ENCODE measurements at regions not wholly inside any gene's neighbourhood (a gene's known extent, or its start where the extent isn't known, plus 50 kb on each side); places are given as distances from the start of the nearest gene placed in this dataset.
A peak's percentile ranks its signal among the peaks of the same experiment; 100 is the strongest.
"Not testable (repeated sequence)": the region's sequence is repeated elsewhere in the genome, so short reads cannot be mapped to it uniquely, and the experiment has no call there.

DNA sequence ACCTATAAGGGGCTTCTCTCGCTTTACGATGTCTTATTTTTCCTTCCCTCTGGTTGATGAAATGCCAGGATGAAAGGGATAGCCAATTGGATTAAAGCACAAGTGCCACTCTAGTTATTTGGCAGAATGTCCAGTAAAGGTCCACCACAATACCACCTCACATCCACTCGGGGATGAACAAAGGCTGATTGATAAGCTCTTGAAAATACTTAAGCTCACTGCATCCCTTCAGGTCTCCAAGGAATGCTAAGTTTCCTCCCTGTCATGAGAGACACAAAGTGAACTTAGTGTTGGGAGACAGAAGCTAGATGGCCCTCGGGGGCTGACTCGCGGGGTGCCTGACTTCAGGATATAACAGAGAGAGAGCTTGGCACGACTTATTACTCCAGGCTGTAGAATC lies 185.9 kb upstream of the ZNF644 start:
- DNase-seq (ENCODE audit: low read depth in 2 of 2) = not testable (repeated sequence)

DNA sequence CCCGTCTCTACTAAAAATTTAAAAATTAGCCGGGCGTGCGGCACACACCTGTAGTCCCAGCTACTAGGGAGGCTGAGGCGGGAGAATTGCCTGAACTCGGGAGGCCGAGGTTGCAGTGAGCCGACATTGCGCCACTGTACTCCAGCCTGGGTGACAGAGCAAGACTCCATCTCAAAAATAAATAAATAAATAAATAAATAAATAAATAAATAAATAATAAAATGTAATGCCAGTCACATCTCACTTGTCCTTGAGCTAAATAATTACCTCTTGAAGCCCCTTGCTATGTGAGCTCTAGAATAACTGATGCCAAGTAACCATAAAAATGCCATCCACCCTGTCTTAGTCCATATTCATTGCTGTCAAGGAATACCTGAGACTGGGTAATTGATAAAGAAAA lies 182.3 kb upstream of the ZNF644 start:
- not testable (repeated sequence) for DNase-seq (ENCODE audit: low read depth in 2 of 2)

DNA sequence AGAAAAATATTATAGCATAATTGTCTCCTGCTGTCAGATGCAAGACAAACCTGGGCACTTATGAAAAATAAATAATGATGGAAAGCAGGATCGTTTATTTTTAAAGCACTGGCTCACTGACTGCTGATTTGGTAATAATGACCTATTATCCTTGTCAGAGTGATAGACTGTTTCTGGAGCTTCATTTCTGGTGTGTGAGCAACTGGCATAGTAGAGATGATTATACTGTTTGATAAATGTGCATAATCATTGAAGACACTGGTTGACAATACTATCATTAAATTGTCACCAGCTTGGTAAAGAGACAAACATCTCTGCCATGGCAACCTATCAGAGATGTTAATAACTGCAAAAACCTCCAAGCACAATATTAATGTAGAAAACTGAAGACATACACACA lies 179.9 kb upstream of the ZNF644 start:
- no peak for DNase-seq (ENCODE audit: low read depth in 2 of 2)

DNA sequence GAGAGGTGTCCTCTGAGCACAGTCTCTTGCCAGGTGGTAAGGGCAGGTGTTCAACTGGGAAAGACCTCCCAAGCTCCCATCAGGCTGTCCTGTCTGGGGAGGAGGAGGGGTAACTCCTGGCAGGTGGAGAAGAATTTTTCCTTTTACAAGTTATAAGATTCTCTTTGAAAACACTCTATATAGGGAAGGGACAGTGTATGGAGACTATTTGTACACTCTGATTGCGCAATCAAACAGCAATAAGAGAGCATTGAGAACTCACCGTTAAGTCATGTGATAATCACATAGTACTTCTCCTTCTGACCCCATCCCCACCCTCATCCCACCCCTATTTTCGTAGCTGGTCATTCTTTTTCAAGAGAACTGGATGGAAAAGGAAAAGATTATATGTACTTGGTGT lies 179.3 kb upstream of the ZNF644 start:
- no peak for DNase-seq (ENCODE audit: low read depth in 2 of 2)

GRCh38 chr1:91200675-91201074 lies 178.8 kb upstream of the ZNF644 start:
- DNase-seq (ENCODE audit: low read depth in 2 of 2) = no peak

DNA sequence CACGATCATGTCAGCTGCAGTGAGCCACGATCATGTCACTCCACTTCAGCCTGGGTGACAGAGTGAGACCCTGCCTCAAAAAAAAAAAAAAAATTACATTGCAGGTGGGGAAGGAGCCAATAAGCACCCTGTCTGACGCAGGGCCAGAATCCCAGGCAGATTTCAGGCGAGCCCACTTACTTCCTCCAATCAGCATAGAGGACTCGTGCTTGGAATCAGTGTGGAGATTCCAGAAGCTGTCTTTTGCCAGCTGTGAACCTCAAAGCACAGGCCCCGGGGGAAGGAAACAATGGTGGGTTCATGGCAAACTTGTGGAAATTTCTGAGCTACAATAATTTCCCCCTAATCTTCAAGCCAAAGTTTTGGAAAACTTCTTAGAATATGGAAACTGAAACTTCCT lies 178.2 kb upstream of the ZNF644 start:
- no peak for DNase-seq (ENCODE audit: low read depth in 2 of 2)

DNA sequence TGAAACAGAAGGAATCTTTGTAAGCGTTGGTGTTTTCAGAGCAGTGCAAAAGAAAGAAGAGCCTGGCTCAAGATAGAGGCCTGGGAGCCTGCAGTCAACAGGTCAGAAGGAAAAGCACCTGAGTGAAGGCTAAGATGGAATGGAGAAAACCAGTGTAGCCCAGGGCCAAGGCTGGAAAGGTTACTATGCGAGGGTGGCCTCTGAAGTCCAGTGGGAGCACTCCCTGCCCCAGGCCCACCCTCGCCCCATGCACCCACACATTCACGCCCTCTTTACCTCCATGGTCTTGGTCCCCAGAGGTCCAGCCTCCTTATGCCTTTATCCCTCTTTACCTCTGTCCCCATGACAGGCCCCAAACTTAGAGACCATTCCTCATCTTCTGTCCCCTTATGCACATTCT lies 169.2 kb upstream of the ZNF644 start:
- no peak for DNase-seq (ENCODE audit: low read depth in 2 of 2)

DNA sequence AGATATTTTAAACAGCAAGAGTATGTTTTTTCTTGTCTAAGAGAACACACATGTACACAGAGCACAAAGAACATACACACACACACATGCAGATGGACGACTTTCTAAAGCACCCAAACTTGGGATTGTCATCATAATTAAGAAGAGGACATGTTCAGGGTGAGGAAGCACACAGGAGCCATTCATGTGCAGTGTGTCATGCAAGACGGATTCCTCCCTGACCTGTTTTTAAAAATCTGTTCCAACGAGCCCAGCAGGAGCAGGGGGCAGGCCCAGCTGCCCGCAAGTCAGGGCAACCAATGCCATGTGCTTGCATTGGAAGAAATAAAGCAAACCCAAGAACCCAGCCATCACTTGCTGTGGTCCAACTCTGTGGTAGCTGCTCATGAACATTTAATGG lies 167.3 kb upstream of the ZNF644 start:
- DNase-seq (ENCODE audit: low read depth in 2 of 2) = no peak

DNA sequence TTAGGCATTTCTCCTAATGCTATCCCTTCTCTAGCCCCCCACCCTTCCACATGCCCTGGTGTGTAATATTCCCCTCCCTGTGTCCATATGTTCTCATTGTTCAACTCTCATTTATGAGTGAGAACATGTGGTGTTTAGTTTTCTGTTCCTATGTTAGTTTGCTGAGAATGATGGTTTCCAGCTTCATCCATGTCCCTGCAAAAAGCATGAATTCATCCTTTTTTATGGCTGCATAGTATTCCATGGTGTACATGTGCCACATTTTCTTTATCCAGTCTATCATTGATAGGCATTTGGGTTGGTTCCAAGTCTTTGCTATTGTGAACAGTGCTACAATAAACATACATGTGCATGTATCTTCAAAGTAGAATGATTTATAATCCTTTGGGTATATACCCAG lies 161.0 kb upstream of the ZNF644 start:
- not testable (repeated sequence) for DNase-seq (ENCODE audit: low read depth in 2 of 2)

DNA sequence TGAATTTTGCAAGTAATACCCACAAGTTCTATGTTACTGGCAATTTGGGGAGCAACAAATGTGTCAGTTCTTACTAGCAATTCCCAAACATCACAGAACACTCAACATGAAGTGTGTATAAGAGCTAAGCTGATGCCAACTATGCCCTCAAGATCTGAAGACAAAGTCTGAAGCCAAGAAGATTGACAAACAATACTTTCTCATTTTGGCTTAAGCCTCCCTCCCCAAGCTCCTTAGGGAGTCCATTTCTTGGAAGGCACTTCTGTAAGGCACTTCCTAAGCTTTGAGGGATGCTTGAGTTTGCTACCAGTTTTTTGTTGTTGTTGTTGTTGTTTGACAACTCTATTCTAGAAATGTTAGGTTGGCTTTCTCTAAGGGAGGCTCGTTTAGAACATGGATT lies 154.4 kb upstream of the ZNF644 start:
- DNase-seq (ENCODE audit: low read depth in 2 of 2) = no peak

- DNase-seq (ENCODE audit: low read depth in 2 of 2) = no peak
Observed at GRCh38 chr1:91174734-91175133, 152.9 kb upstream of the ZNF644 start.

DNA sequence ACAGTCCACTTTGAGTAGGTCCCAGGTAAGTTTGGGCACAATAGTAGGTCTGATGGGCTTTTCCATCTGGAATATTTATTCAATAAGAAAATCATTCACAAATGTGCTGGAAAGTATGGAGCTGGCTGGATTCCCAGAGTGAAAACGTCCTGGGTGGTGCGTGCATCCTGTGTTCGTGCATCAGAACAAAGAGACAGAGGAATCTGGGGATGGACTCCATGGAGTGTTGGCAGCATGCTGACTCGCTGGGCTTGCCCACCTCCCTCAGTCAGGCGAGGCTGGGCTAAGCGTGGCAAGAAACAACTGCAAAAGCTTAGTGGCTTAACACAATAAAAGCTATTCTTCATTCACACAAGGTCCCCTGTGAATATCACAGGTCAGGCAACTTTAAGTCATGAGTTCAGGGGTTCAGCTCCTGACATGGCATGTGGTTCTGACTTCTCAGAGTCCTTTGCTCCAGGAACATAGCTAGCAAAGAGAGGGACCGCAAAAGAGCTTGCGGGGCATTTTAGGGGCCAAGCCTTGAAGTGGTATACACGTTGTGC lies 151.6 kb upstream of the ZNF644 start:
- no peak for DNase-seq (ENCODE audit: low read depth in 2 of 2)

- no peak for DNase-seq (ENCODE audit: low read depth in 2 of 2)
Observed at GRCh38 chr1:91172541-91172940, 150.7 kb upstream of the ZNF644 start.

DNA sequence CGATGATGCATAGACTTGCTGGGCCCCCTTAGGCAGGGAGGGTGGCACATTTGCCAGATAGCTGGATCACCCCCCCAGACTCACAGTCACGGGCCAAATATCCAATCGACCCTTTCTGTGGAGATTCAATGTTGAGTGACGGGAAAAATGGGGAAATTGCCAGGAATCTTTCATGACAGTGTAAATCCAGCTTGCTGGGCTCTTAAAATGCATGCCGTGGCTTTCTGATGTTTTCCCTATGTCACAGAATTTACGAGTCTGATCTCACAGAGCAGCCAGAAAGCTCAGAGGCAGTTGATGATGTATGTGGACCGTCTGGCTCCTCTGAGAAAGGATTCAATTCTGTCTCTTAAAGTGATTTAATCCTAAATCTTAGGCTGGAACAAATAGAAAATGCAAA lies 150.1 kb upstream of the ZNF644 start:
- no peak for DNase-seq (ENCODE audit: low read depth in 2 of 2)

- no peak for DNase-seq (ENCODE audit: low read depth in 2 of 2)
Observed at GRCh38 chr1:91170571-91170970, 148.7 kb upstream of the ZNF644 start.

DNA sequence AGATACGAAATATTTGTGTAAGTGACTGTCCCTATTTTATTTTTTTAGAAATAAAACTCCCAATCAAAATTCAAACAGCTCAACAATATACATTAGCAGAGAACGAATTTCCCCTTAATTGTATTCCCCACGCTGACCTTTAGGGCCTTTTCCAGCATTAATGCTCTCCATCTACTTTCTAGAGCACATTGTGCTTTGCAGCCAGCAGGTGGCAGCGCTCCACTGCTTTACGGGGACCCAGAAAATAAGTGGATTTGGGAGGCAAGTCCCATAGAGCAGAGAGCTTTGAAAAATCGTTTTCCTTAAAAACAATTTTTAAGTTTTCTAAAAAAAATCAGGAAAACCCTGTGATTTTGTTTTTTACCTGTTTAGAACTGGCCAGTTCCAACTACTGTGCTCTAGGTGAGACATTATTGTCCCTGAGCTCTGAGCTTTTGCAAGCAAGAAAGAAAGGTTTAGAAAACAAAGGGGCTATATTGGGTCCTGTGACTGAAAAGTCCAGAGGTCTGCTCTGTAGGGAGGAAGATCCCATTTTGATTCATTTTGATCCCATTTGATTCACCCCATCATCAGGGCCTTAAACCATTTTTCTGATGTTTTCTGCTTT lies 144.4 kb upstream of the ZNF644 start:
- peak in 1 of 2 donors; percentile 15 for DNase-seq (ENCODE audit: low read depth in 2 of 2)

- DNase-seq (ENCODE audit: low read depth in 2 of 2) = peak; percentile 66 to 75
Observed at GRCh38 chr1:91165033-91165654, 143.3 kb upstream of the ZNF644 start.

- no peak for DNase-seq (ENCODE audit: low read depth in 2 of 2)
Observed at GRCh38 chr1:91162613-91163012, 140.8 kb upstream of the ZNF644 start.

DNA sequence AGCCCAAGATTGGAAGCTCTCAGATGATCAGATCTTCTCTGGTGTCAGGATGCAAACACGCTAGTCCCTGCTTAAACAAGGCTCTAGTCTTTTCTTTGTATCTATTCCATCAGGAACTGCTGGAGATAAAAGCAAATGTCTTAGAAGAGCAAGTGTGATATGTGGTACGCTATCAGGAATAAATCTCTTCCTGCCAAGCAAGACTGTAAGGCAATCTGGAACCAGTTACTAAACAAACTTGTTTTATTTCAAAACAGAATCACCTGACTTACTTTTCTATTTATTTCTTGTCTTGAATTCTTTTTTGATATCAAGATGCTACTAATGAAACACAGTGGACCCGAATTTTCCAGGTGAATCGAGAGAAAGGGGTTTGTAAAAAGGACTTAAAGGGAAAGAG lies 139.9 kb upstream of the ZNF644 start:
- DNase-seq (ENCODE audit: low read depth in 2 of 2) = no peak

- no peak for DNase-seq (ENCODE audit: low read depth in 2 of 2)
Observed at GRCh38 chr1:91161166-91161565, 139.3 kb upstream of the ZNF644 start.

DNA sequence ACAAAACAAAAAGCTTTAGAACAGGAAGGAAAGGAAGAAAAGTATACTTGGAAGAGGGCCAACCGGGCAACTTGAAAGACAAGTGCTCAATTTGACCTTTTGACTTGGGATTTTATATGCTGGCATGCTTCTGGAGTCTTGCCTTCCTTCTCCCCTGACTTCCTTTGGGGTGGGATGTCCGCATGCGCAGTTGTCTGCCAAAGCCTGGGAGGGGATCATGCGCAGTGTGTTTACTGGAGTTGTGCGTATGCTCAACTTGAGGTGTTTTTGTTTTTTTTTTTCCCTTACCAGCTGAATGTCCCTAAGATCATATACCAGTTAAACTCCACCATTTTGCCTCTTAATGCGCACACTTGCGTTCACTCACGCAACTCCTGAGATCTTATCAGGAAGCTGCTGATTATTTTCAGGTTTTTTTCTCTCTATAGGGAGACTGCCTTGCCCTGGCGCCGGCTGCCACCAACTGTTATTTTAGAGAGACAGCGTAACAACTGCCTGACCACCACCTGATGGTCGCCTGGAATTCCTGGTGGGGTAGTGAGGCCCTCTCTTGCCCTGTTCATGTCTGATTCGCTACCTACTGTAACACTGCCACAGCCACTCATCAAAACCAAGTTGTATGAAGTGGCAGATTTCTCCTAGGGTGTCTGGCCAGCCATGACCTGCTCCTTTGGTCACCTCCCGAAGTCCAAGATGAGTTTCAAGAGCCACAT lies 138.7 kb upstream of the ZNF644 start:
- DNase-seq (ENCODE audit: low read depth in 2 of 2) = no peak

DNA sequence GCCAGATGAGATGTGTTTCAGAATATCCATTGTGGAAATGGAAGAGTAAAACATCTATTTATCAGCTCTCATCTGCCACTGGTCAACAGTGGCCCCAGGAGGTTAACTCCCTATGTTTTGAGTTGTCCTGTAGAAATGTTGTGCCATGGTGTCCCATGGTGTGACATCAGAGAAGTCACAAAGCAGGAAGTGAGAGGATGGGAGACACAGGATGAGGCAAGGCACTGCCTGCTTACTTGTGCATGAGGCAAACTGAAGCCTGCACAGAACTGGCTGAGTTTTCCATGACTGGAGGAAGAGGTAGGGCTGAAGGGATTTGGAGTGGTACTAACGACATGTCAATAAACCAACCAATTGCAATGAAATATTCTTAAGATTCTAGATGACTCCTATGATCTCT lies 131.5 kb upstream of the ZNF644 start:
- no peak for DNase-seq (ENCODE audit: low read depth in 2 of 2)

DNA sequence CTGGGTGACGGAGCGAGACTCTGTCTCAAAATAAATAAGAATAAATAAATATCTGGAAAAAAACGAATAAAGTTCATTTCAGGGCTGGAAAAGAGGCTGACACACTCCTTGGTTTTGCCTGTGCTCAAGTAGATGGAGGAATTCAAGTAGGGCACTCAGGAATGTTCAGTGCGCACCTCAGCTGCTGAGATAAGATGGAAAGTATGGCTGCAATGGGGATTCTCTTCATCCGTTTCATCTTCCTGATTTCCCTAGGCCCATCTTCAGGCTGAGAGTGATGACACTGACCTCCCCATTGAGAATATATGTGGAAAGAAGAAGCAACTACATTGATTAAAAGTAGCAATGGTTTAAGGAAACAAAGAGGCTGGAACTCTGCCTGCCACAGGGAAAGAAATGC lies 130.5 kb upstream of the ZNF644 start:
- DNase-seq (ENCODE audit: low read depth in 2 of 2) = no peak

All from activated CD4-positive, alpha-beta T cell treated with anti-CD3 and anti-CD28 coated beads for 24 hours (primary cell).